Activated T-cell treated with anti-CD3 and anti-CD28 coated beads for 48 hours (primary cell): ENCODE measurements at regions not wholly inside any gene's neighbourhood (a gene's known extent, or its start where the extent isn't known, plus 50 kb on each side); places are given as distances from the start of the nearest gene placed in this dataset.

ENCODE experiments used
- DNase-seq: peaks from one replicate; pipeline ENCODE4 v3.0.0-alpha.2; 2020; ENCODE audit warnings: low read depth

DNA sequence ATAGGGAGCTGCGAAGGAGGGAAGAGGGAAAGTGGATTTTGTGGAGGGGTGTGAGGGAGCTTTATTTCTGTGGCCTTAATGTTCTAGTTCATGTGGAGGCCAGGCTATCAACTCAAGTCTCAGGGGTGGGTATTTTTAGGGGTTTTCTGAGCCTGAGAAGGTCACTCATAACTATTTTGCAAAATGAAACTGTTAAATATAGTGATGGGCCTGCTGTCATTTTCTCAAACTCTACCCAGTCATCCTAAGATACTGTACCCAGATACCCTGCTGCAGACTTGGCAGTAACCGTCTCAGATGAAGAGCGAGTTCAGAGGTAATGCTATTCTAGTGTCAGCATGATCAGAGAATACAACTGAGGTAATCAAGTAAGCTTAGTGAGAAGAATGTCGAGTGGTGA is 545.0 kb upstream of the TBL1XR1 start:
- DNase-seq: no peak

GRCh38 chr3:177743173-177743890 is 546.0 kb upstream of the TBL1XR1 start:
- DNase-seq: no peak

GRCh38 chr3:177744873-177745606 is 547.8 kb upstream of the TBL1XR1 start:
- DNase-seq: no peak

DNA sequence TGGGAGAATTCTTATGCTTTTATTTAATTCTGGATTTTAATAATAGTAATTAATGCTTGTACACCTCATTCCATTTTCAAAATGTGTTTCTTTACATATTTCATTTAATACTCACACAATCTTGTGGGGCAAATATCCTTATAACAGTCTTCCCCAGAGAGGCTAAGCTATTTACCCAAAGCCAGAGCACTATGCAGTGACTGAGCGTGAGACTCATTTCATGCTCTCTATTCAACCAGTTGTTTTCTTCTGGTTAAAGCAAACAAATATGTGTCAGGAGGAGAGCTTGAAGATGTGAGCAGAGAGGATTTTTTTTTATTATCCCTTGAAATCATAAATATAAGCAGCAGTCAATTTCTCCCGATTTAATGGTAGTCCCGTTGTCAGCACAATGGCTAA is 548.3 kb upstream of the TBL1XR1 start:
- DNase-seq: no peak

DNA sequence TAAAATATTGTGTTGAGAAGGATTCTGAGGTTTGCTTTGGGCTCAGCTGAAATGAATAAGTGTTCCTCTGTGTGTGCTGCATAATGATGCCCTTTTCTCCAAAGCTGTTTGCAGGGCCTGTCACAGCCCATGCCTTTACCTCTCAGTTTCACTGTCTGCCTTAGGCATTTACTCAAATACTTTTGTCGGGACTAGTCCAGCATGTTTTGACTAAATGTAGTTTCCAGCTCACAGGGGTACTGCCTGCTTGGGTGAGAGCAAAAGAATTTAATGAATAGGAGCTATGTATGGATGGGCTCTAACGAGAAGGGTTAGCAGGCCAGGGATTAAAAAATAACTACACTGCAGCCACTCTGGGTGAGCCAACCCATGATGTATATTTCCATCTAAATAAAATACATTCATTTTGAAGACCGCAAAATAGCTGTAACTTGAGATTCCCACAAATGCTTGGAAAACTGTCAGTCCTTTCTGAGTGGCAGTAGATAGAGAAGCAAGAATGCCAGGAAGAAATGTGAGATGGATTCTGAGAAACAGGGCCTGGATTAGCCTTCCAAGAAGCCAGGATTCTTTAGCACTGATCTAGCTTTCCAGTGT is 549.2 kb upstream of the TBL1XR1 start:
- no peak for DNase-seq

DNA sequence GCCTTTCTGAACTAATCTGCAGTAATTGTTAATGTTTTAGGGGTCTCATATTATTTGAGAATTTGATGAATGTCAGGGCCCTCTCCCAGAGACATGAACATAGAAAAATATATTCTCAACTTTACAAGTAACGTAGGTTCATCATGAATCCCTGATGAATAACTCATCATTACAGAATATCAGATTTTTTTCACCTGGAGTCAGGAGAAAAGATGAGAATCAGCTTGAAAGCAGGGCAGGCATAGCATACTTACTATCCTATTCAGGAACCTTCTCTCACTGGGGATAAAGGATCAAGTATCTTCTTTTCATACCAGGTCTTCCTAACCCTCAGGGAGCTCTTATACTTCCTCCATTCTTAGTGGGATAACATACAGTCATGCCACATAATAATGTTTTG is 552.6 kb upstream of the TBL1XR1 start:
- no peak for DNase-seq

- no peak for DNase-seq
Measured at GRCh38 chr3:177750436-177750835, 553.2 kb upstream of the TBL1XR1 start.

DNA sequence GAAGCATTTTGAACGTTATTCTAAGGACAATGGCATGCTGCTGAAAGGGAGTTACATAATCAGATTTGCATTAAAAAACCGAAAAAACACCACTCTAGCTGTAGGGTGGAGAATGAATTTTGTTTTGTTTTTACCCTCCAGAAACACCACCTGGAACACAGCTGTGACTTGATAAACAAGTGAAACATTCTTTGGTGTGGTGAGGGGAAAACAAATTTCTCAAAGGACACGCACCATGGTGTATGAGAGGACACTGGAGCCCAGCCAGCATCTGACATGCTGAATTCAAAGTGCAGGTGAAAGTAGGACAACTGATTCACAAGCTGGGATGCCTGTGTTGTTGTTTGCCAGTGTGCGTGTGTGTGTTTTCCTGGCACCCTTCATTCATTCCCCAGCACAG is 554.5 kb upstream of the TBL1XR1 start:
- no peak for DNase-seq

- no peak for DNase-seq
Measured at GRCh38 chr3:177752831-177753230, 555.5 kb upstream of the TBL1XR1 start.

DNA sequence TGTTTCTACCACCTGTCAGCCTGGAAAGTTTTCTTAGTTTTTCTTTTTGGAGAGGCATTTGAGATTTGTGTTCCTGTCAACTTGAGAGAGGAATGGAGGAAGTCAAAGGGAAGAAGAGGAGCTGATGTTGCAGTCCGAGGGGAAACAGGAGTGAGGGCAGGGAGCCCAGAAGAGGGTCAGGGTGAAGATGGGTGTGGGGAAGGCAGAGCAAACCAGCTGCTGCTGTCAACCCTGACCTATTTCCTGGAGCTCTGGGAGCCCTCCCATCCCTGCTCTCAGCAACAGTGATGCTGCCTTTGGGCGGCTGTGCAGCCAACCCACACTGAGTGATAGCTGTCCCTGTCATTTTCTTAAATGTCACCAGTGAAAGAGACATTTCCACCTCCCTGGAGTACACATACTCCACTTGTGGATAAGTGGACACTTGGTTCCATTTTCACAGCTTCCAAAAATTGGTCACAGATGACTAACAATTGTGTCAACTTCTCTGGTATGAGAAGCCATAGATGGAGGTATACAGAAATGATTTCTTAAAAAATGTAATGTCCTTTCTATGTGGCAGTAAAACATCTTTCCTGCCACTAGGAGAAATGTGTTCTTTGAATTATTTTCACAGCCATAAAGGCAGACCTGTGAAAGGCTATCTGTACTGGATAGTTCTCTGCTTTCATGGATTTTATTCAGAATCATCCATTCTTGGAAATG is 556.3 kb upstream of the TBL1XR1 start:
- no peak for DNase-seq

- no peak for DNase-seq
Measured at GRCh38 chr3:177754508-177754921, 557.2 kb upstream of the TBL1XR1 start.

GRCh38 chr3:177758126-177758525 is 560.8 kb upstream of the TBL1XR1 start:
- no peak for DNase-seq

- DNase-seq: no peak
Measured at GRCh38 chr3:177760803-177761202, 563.5 kb upstream of the TBL1XR1 start.

DNA sequence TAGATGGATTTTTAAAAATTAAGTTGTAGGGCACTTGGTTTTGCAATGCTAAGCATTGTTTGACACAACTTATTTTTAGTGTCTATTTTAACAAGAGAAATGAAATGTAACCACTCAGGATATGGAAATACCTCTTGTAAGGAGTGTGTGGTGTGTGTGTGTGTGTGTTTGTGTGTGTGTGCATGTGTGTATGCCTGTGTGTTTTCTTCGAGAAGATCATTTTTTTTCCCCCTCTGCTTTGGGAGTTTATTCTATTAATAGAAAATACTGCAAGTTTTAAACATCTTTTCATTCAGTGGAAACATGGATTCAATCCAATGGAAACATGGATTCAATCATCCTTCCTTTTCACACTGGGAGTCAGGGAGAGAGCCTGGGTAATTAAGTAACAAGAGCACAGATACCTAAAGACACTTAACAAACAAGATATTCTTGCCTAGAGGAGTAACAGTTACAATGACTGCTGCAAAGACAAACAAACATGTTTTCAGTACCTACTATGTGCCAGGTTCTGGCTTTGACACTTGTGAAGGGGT is 567.2 kb upstream of the TBL1XR1 start:
- no peak for DNase-seq

DNA sequence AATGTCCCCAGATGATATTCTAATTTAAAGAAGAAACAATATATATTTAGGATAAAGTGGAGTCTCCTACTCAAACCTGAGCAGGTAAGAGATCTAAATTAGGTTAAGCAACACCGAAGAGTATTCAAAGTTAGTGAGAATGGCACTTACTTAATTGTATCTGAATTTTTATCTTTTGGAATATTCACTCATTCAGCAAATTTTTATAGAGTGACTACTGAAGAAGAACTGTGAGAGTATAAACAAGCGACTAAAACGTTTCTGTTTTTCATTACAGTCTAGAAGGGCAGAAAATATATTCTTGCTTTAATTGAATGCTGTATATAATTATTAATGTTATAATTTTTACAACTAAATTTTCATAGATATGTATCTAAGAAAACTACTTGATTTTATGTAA is 567.7 kb upstream of the TBL1XR1 start:
- DNase-seq: no peak

GRCh38 chr3:177770383-177771230 is 573.3 kb upstream of the TBL1XR1 start:
- DNase-seq: no peak

DNA sequence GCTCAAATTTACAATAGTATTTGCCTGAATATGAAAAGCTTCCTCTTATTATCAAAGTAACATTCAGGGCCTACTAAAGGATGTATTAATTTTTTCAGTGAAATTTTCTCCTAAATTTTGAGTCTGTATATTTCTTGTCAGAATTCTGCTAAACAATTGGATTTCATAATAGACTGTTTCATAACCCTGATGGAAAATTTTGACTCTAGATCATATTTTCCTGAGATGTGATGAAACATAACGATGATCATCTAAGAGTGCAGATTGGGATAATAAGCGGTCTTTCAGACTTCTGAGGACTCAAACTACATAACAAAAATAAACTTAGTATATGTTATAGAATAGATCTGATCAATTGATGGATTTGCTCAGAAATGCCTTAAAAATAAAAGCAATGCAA is 574.5 kb upstream of the TBL1XR1 start:
- no peak for DNase-seq

GRCh38 chr3:177772908-177773557 is 575.8 kb upstream of the TBL1XR1 start:
- DNase-seq: no peak

DNA sequence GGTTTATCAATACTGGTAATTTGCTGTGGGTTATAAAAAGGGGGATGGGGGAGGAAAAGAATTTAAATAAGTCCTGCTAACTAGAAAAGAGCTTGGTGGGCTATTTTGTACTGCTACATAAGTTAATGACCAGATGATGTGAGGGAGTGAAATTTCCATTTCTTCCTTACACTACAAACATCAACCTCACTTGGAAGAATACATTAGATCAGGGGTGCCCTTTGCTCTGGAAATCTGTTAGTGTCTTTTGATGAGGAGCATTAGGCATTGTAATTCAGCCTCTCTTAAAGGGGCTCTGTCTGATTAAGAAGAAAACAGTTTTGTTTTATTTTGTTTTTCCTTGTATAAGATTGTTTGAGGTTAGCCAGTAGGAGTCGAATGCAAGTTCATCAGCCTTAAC is 576.4 kb upstream of the TBL1XR1 start:
- DNase-seq: no peak

DNA sequence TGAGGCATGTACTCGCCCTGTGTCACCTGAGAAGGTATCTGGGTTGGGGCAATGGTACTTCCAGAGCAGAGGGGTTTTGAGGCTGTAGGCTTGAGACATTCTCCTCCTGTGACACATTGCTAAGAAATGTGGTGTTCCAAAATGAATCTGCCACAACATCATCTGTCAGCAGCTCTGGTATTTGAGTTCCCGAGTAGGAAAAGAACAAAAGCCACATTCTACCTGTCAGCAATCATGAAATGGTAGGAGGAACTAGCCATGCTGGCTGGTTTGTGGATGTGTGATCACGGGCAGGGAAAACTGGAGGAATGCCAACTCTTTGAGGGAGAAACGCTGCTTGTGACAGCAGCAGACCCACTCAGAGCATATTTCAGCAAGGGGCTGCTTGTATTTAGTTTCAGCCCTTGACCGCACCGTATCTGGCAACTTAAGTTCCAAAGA is 579.4 kb upstream of the TBL1XR1 start:
- no peak for DNase-seq

GRCh38 chr3:177777699-177778098 is 580.4 kb upstream of the TBL1XR1 start:
- DNase-seq: peak; percentile 36
